Testis (tissue), 2 donors: ENCODE measurements at regions not wholly inside any gene's neighbourhood (a gene's known extent, or its start where the extent isn't known, plus 50 kb on each side); places are given as distances from the start of the nearest gene placed in this dataset.

ENCODE experiments used
- CTCF ChIP-seq, 3 experiments: fragments of 450-650 bp in 2 of 3; fragments of 200-600 bp in 1 of 3; sonication (generic) in 1 of 3; IDR thresholded peaks; one replicate each; pipeline ENCODE4 v1.5.1; 2016 to 2019; ENCODE audit warnings: antibody characterized with exemption in 3 of 3, mild to moderate bottlenecking in 2 of 3, moderate library complexity in 1 of 3
- POLR2A ChIP-seq: fragments of 450-650 bp; IDR thresholded peaks from one replicate; pipeline ENCODE4 v1.6.1; 2017; ENCODE audit warnings: antibody characterized with exemption, mild to moderate bottlenecking, moderate library complexity

- TF ChIP-seq POLR2A = no peak
- no peak for TF ChIP-seq CTCF (IDR thresholded peaks at IDR 0.05)
Measured at GRCh38 chr2:34533585-34534183, 934.6 kb upstream of the FAM98A start.
